HG02973 (cell line): ENCODE measurements at regions not wholly inside any gene's neighbourhood (a gene's known extent, or its start where the extent isn't known, plus 50 kb on each side); places are given as distances from the start of the nearest gene placed in this dataset.
"Not testable (repeated sequence)": the region's sequence is repeated elsewhere in the genome, so short reads cannot be mapped to it uniquely, and the experiment has no call there.

Source experiments
- ATAC-seq: cut with Tn5 transposase; IDR thresholded peaks from one replicate; pipeline ENCODE4 v1.9.1; 2021; ENCODE audit warnings: moderate library complexity; ENCODE audit not compliant: unreplicated experiment

- no peak for ATAC-seq
These were observed 1255.6 kb downstream of the NCAM2 start for GRCh38 chr21:22253761-22254160.

- ATAC-seq = no peak
These were observed 1260.6 kb downstream of the NCAM2 start for GRCh38 chr21:22258821-22259220.

GRCh38 chr21:22260274-22260673, 1262.1 kb downstream of the NCAM2 start:
- no peak for ATAC-seq

- ATAC-seq = no peak
These were observed 1265.7 kb downstream of the NCAM2 start for GRCh38 chr21:22263890-22264289.

- ATAC-seq = no peak
These were observed 1279.1 kb downstream of the NCAM2 start for GRCh38 chr21:22277341-22277740.

GRCh38 chr21:22278366-22278765, 1280.2 kb downstream of the NCAM2 start:
- no peak for ATAC-seq

- no peak for ATAC-seq
These were observed 1282.6 kb downstream of the NCAM2 start for GRCh38 chr21:22280851-22281250.

- no peak for ATAC-seq
These were observed 1290.8 kb downstream of the NCAM2 start for GRCh38 chr21:22288885-22289499.

GRCh38 chr21:22292144-22292543, 1293.9 kb downstream of the NCAM2 start:
- ATAC-seq = no peak

- ATAC-seq = no peak
These were observed 1299.4 kb downstream of the NCAM2 start for GRCh38 chr21:22297575-22297974.

GRCh38 chr21:22311741-22312462, 1313.7 kb downstream of the NCAM2 start:
- no peak for ATAC-seq

GRCh38 chr21:22314963-22315362, 1316.8 kb downstream of the NCAM2 start:
- ATAC-seq = no peak

GRCh38 chr21:22319435-22319834, 1321.2 kb downstream of the NCAM2 start:
- ATAC-seq = no peak

- ATAC-seq = no peak
These were observed 1344.7 kb downstream of the NCAM2 start for GRCh38 chr21:22342889-22343288.

- ATAC-seq = no peak
These were observed 1345.1 kb downstream of the NCAM2 start for GRCh38 chr21:22343303-22343702.

GRCh38 chr21:22343721-22344120, 1345.5 kb downstream of the NCAM2 start:
- ATAC-seq = no peak

GRCh38 chr21:22345624-22346023, 1347.4 kb downstream of the NCAM2 start:
- ATAC-seq = no peak

- no peak for ATAC-seq
These were observed 1348.4 kb downstream of the NCAM2 start for GRCh38 chr21:22346576-22346975.

- no peak for ATAC-seq
These were observed 1352.9 kb downstream of the NCAM2 start for GRCh38 chr21:22351076-22351475.

GRCh38 chr21:22352088-22352487, 1353.9 kb downstream of the NCAM2 start:
- ATAC-seq = no peak

- ATAC-seq = no peak
These were observed 1357.7 kb downstream of the NCAM2 start for GRCh38 chr21:22355949-22356348.

- ATAC-seq = no peak
These were observed 1358.5 kb downstream of the NCAM2 start for GRCh38 chr21:22356663-22357062.

GRCh38 chr21:22359599-22359998, 1361.4 kb downstream of the NCAM2 start:
- ATAC-seq = not testable (repeated sequence)
